Hepatocyte (in vitro differentiated cells): ENCODE measurements at regions not wholly inside any gene's neighbourhood (a gene's known extent, or its start where the extent isn't known, plus 50 kb on each side); places are given as distances from the start of the nearest gene placed in this dataset.
"Not testable (repeated sequence)": the region's sequence is repeated elsewhere in the genome, so short reads cannot be mapped to it uniquely, and the experiment has no call there.

Source experiments
- DNase-seq: peaks from one replicate; pipeline ENCODE4 v3.0.0-alpha.2; 2016; ENCODE audit warnings: low spot score
- H2AFZ ChIP-seq: fragments of 200-600 bp; sonication (generic); 2 replicates; pipeline ENCODE4 v1.6.0; 2016; ENCODE audit warnings: antibody characterized with exemption, mild to moderate bottlenecking
- H3K27ac ChIP-seq: fragments of 200-600 bp; sonication (generic); 2 replicates; pipeline ENCODE4 v1.5.1; 2016; ENCODE audit warnings: mild to moderate bottlenecking
- H3K27me3 ChIP-seq: fragments of 200-600 bp; sonication (generic); 2 replicates; pipeline ENCODE4 v1.6.1; 2016
- H3K36me3 ChIP-seq: fragments of 200-600 bp; sonication (generic); replicated peaks from 2 replicates; pipeline ENCODE4 v1.5.1; 2016; ENCODE audit warnings: low read depth; ENCODE audit not compliant: insufficient read depth
- H3K4me1 ChIP-seq: fragments of 200-600 bp; sonication (generic); 2 replicates; pipeline ENCODE4 v1.5.1; 2016; ENCODE audit warnings: mild to moderate bottlenecking, moderate library complexity; ENCODE audit not compliant: insufficient read depth
- H3K4me2 ChIP-seq: fragments of 200-600 bp; sonication (generic); 2 replicates; pipeline ENCODE4 v1.6.0; 2016
- H3K4me3 ChIP-seq: fragments of 200-600 bp; sonication (generic); 2 replicates; pipeline ENCODE4 v1.5.1; 2016; ENCODE audit warnings: mild to moderate bottlenecking
- H3K79me2 ChIP-seq: fragments of 200-600 bp; sonication (generic); 2 replicates; pipeline ENCODE4 v1.6.0; 2017; ENCODE audit warnings: mild to moderate bottlenecking
- H3K9me2 ChIP-seq: fragments of 200-600 bp; sonication (generic); replicated peaks from 2 replicates; pipeline ENCODE4 v1.6.0; 2017; ENCODE audit warnings: mild to moderate bottlenecking; ENCODE audit not compliant: insufficient read depth
- H3K9me3 ChIP-seq: fragments of 200-600 bp; sonication (generic); 2 replicates; pipeline ENCODE4 v1.5.1; 2016; ENCODE audit warnings: low read depth, mild to moderate bottlenecking
- H4K20me1 ChIP-seq: fragments of 200-600 bp; sonication (generic); 2 replicates; pipeline ENCODE4 v1.6.0; 2016; ENCODE audit warnings: mild to moderate bottlenecking; ENCODE audit not compliant: insufficient read depth, poor library complexity, severe bottlenecking
- CTCF ChIP-seq: fragments of 200-600 bp; sonication (generic); IDR thresholded peaks from 2 replicates; pipeline ENCODE4 v1.5.1; 2016; ENCODE audit warnings: antibody characterized with exemption, mild to moderate bottlenecking; ENCODE audit not compliant: poor library complexity
- EZH2 ChIP-seq: fragments of 200-600 bp; sonication (generic); IDR thresholded peaks from 2 replicates; pipeline ENCODE4 v1.6.1; 2016; ENCODE audit warnings: antibody characterized with exemption, mild to moderate bottlenecking, borderline replicate concordance
- EZH2phosphoT487 ChIP-seq: fragments of 200-600 bp; sonication (generic); IDR thresholded peaks from one replicate; pipeline ENCODE4 v1.6.1; 2018; ENCODE audit warnings: antibody characterized with exemption, mild to moderate bottlenecking, low read depth, moderate library complexity; ENCODE audit not compliant: unreplicated experiment, severe bottlenecking
- WGBS: methylation state at CpG from one replicate; pipeline ENCODE4 v1.1.6; 2016; ENCODE audit warnings: low lambda C conversion rate; ENCODE audit errors: missing lambda C conversion rate; 5-methylcytosine and 5-hydroxymethylcytosine counted together

- not testable (repeated sequence) for H3K36me3 ChIP-seq, H3K79me2 ChIP-seq, H3K27me3 ChIP-seq, H3K4me3 ChIP-seq, H4K20me1 ChIP-seq, H3K4me1 ChIP-seq, H3K27ac ChIP-seq, H2AFZ ChIP-seq, H3K4me2 ChIP-seq, DNase-seq, H3K9me2 ChIP-seq
- H3K9me3 ChIP-seq: peaks cover 29% of the 10 kb centered on the region
- 91% methylated on average over 19 of the region's 19 CpGs for WGBS
These were observed 754.3 kb upstream of the TPTE start for GRCh38 chr21:9766890-9767591.

- Histone ChIP-seq H3K4me3 (no peak overlapping the region), H3K4me1 (no peaks in the 10 kb centered on the region), H3K79me2 (no peaks in the 10 kb centered on the region), H3K9me3 (peaks cover 29% of the 10 kb centered on the region), H3K27ac (no peak overlapping the region), H3K36me3 (no peaks in the 10 kb centered on the region), H4K20me1 (no peaks in the 10 kb centered on the region), H3K27me3 (no peaks in the 10 kb centered on the region), H3K4me2 (no peak overlapping the region), H3K9me2 (no peaks in the 10 kb centered on the region), H2AFZ (no peak overlapping the region)
- WGBS: 93% methylated on average over 44 of the region's 44 CpGs
- TF ChIP-seq EZH2phosphoT487: no peak
- TF ChIP-seq CTCF: no peak
- no peak for TF ChIP-seq EZH2
- DNase-seq: no peak
These were observed 753.6 kb upstream of the TPTE start for GRCh38 chr21:9767592-9768375.

DNA sequence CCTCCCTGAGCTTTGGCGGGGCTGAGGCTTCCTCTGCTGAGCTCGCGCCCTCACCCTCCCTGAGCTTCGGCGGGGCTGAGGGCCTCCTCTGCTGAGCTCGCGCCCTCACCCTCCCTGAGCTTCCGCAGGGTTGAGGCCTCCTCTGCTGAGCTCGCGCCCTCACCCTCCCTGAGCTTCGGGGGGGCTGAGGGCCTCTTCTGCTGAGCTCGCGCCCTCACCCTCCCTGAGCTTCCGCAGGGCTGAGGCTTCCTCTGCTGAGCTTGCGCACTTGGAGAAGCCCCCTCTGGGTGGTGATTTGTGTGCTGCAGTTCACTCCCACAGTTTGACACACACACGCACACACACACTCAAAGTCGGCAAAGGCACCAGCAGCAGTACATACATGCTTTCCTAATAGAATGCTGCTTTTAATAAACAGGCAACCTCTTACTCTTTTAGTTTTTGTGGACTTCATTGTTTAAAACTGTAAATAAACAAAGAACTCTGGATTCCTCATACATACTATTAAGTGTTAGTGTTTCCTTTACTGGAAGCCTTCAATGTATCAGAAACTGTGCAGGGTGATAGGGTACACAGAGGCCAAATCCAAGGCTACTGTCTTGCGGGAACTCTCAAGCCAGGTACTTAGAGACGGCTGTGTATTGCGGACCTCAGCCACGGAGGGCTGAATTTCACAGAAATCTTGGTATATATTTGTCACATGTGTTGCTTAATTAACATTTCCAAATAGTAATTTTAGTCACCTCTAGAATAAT, 752.8 kb upstream of the TPTE start:
- H3K4me1 ChIP-seq, H2AFZ ChIP-seq, H4K20me1 ChIP-seq, H3K27me3 ChIP-seq, H3K9me2 ChIP-seq, H3K36me3 ChIP-seq, H3K27ac ChIP-seq, H3K4me2 ChIP-seq, DNase-seq, H3K79me2 ChIP-seq, H3K4me3 ChIP-seq: not testable (repeated sequence)
- H3K9me3 ChIP-seq: peaks cover 26% of the 10 kb centered on the region
- WGBS: 94% methylated on average over 15 of the region's 21 CpGs

DNA sequence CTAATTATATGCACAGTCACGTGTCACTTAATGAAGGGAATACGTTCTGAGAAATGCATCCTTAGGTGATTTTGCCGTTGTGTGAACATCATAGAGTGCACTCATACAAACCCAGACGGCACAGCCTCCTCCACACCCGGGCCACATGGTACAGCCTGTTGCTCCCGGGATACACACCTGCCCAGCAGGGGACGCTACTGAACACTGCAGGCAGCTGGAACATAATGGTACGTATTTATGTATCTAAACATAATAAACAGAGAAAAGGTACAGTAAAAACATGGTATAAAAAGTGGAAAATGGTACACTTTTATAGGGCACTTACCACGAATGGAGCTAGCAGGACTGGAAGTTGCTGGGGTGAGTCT, 752.3 kb upstream of the TPTE start:
- not testable (repeated sequence) for DNase-seq, H3K79me2 ChIP-seq, H3K36me3 ChIP-seq, H3K4me1 ChIP-seq, H3K4me3 ChIP-seq, H3K27me3 ChIP-seq, H3K27ac ChIP-seq, H3K9me2 ChIP-seq, H2AFZ ChIP-seq, H4K20me1 ChIP-seq, H3K4me2 ChIP-seq
- 76% methylated on average over 9 of the region's 9 CpGs for WGBS
- H3K9me3 ChIP-seq: peaks cover 20% of the 10 kb centered on the region

- H3K4me3 ChIP-seq, H3K9me2 ChIP-seq, H3K27ac ChIP-seq, H3K4me1 ChIP-seq, H3K4me2 ChIP-seq, H3K36me3 ChIP-seq, DNase-seq, H4K20me1 ChIP-seq, H3K27me3 ChIP-seq, H3K79me2 ChIP-seq, H2AFZ ChIP-seq: not testable (repeated sequence)
- 68% methylated on average over 17 of the region's 17 CpGs for WGBS
- peaks cover 24% of the 10 kb centered on the region for H3K9me3 ChIP-seq
These were observed 751.4 kb upstream of the TPTE start for GRCh38 chr21:9769718-9770690.

DNA sequence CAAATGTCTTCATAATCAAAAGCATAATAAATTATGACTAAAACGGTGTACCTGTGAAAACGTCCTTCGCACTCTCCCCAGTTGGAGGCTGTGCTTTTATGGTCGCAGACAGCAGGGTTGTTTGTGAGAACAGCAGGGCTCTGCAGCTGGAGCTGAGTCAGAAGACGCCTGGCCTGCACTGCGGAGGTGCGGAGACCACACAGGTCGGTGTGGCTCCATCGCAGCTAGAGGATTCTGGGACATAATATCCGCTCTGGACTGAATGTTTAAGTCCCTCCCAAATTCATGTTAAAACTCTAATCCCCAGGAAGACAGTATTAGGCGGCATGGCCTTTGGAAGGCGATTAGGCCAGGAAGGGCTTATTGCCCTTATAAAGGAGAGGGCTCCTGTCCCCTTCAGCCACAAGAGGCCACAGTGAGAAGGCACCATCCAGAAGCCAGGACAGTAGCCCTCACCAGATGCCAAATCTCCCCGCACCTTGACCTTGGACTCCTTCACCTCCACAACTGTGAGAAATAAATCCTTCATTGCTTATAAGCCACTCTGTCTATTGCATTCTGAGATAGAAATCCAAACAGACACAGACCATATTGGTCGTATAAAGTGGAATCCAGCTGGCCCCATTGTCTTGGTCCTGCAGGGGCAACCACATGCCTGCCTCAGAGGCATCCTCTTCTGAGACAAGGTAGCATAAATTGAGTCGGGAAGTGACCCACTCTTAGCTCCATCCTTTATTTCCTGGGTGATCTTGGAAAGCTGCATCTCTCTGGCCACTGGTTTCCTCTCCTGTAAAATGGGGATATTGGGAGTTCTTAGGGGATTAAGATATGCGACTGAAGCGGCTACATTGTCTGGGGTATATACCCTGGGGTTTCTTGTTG, 749.7 kb upstream of the TPTE start:
- H3K9me3 ChIP-seq: peaks cover 32% of the 10 kb centered on the region
- 70% methylated on average over 17 of the region's 17 CpGs for WGBS
- H3K4me2 ChIP-seq, H3K27ac ChIP-seq, H2AFZ ChIP-seq, H3K27me3 ChIP-seq, H4K20me1 ChIP-seq, H3K4me3 ChIP-seq, H3K4me1 ChIP-seq, DNase-seq, H3K79me2 ChIP-seq, H3K9me2 ChIP-seq, H3K36me3 ChIP-seq: not testable (repeated sequence)
